Mesenchymal stem cell (in vitro differentiated cells and primary cell): ENCODE measurements at regions not wholly inside any gene's neighbourhood (a gene's known extent, or its start where the extent isn't known, plus 50 kb on each side); places are given as distances from the start of the nearest gene placed in this dataset.

Experiments used
- DNase-seq: peaks from one replicate; pipeline ENCODE4 v3.0.0-alpha.2; 2013
- H2AFZ ChIP-seq: one replicate; pipeline ENCODE4 v1.6.1; 2013; ENCODE audit warnings: low read depth, mild to moderate bottlenecking, control low read depth, inconsistent platforms, low read length, moderate library complexity
- H2AK5ac ChIP-seq: 2 replicates; pipeline ENCODE4 v1.6.1; 2013; ENCODE audit warnings: low read length, moderate library complexity, mild to moderate bottlenecking, inconsistent platforms; ENCODE audit not compliant: severe bottlenecking
- H2BK120ac ChIP-seq: one replicate; pipeline ENCODE4 v1.6.1; 2013; ENCODE audit warnings: low read depth, mild to moderate bottlenecking, inconsistent platforms, low read length, moderate library complexity
- H2BK12ac ChIP-seq, 2 experiments: one replicate each; pipeline ENCODE4 v1.6.1; 2013; ENCODE audit warnings: inconsistent platforms in 2 of 2, low read length in 2 of 2, mild to moderate bottlenecking in 2 of 2, moderate library complexity in 2 of 2, control low read depth in 1 of 2
- H2BK15ac ChIP-seq: one replicate; pipeline ENCODE4 v1.6.1; 2013; ENCODE audit warnings: mild to moderate bottlenecking, low read depth, inconsistent platforms; ENCODE audit not compliant: poor library complexity, severe bottlenecking
- H2BK5ac ChIP-seq: 2 replicates; pipeline ENCODE4 v1.6.1; 2013; ENCODE audit warnings: low read depth, mild to moderate bottlenecking, low read length, control low read depth, inconsistent platforms; ENCODE audit not compliant: poor library complexity, severe bottlenecking
- H3K14ac ChIP-seq, 2 experiments: one replicate each; pipeline ENCODE4 v1.6.1; 2013; ENCODE audit warnings: inconsistent platforms in 2 of 2, low read length in 2 of 2, control low read depth in 1 of 2, mild to moderate bottlenecking in 1 of 2, moderate library complexity in 1 of 2
- H3K18ac ChIP-seq, 2 experiments: one replicate each; pipeline ENCODE4 v1.6.1; 2013; ENCODE audit warnings: inconsistent platforms in 2 of 2, low read length in 2 of 2, control low read depth in 1 of 2, low read depth in 1 of 2, mild to moderate bottlenecking in 1 of 2
- H3K23ac ChIP-seq, 2 experiments: one replicate each; pipeline ENCODE4 v1.6.1; 2013; ENCODE audit warnings: inconsistent platforms in 2 of 2, low read length in 2 of 2, mild to moderate bottlenecking in 2 of 2, moderate library complexity in 2 of 2, control low read depth in 1 of 2
- H3K27ac ChIP-seq: 2 replicates; pipeline ENCODE4 v1.5.1; 2013; ENCODE audit warnings: mild to moderate bottlenecking, moderate library complexity, low read length, control low read depth, inconsistent platforms; ENCODE audit not compliant: poor library complexity, severe bottlenecking
- H3K27me3 ChIP-seq, 2 experiments: 2 replicates each; pipeline versions ENCODE4 v1.6.1 to v1.7.0; 2013; ENCODE audit warnings: low read length in 2 of 2, mild to moderate bottlenecking in 2 of 2, moderate library complexity in 2 of 2, control low read depth in 1 of 2, inconsistent platforms in 1 of 2; ENCODE audit not compliant: control insufficient read depth in 1 of 2, insufficient read depth in 1 of 2
- H3K36me3 ChIP-seq, 2 experiments: 2 replicates each; pipeline versions ENCODE4 v1.6.1 to v1.7.0; 2013; ENCODE audit warnings: low read length in 2 of 2, control low read depth in 1 of 2, inconsistent platforms in 1 of 2, low read depth in 1 of 2, mild to moderate bottlenecking in 1 of 2; ENCODE audit not compliant: insufficient read depth in 2 of 2, control insufficient read depth in 1 of 2
- H3K4ac ChIP-seq, 2 experiments: one replicate each; pipeline ENCODE4 v1.6.1; 2013; ENCODE audit warnings: inconsistent platforms in 2 of 2, low read length in 2 of 2, mild to moderate bottlenecking in 2 of 2, moderate library complexity in 2 of 2, control low read depth in 1 of 2, low read depth in 1 of 2
- H3K4me1 ChIP-seq: 2 replicates; pipeline ENCODE4 v1.6.1; 2013; ENCODE audit warnings: low read depth, low read length, control low read depth; ENCODE audit not compliant: control insufficient read depth, insufficient read depth
- H3K4me2 ChIP-seq: 2 replicates; pipeline ENCODE4 v1.6.1; 2013; ENCODE audit warnings: low read length, mild to moderate bottlenecking, inconsistent platforms; ENCODE audit not compliant: poor library complexity, severe bottlenecking
- H3K4me3 ChIP-seq, 2 experiments: 2 replicates each; pipeline versions ENCODE4 v1.5.1 to v1.7.0; 2013; ENCODE audit warnings: low read length in 2 of 2, mild to moderate bottlenecking in 2 of 2, control low read depth in 1 of 2, low read depth in 1 of 2; ENCODE audit not compliant: insufficient read depth in 1 of 2
- H3K79me1 ChIP-seq: replicated peaks from 2 replicates; pipeline ENCODE4 v1.6.1; 2013; ENCODE audit warnings: mild to moderate bottlenecking, control low read depth, low read length, inconsistent platforms; ENCODE audit not compliant: poor library complexity, severe bottlenecking
- H3K9ac ChIP-seq: 2 replicates; pipeline ENCODE4 v1.7.0; 2013; ENCODE audit warnings: mild to moderate bottlenecking, low read length, moderate library complexity
- H3K9me3 ChIP-seq: 2 replicates; pipeline ENCODE4 v1.7.0; 2013; ENCODE audit warnings: mild to moderate bottlenecking, low read length; ENCODE audit not compliant: control insufficient read depth
- H4K8ac ChIP-seq: one replicate; pipeline ENCODE4 v1.6.1; 2013; ENCODE audit warnings: inconsistent platforms, mild to moderate bottlenecking, low read length, moderate library complexity
- H4K91ac ChIP-seq: one replicate; pipeline ENCODE4 v1.6.1; 2013; ENCODE audit warnings: mild to moderate bottlenecking, low read length, inconsistent platforms
- WGBS: methylation state at CpG from one replicate; pipeline ENCODE4 v1.1.7; 2013; ENCODE audit warnings: mixed read lengths; 5-methylcytosine and 5-hydroxymethylcytosine counted together

GRCh38 chr12:111189792-111190191 lies 179.1 kb downstream of the PHETA1 start:
- H3K23ac ChIP-seq, result no peak overlapping the region
- H2BK12ac ChIP-seq, result no peak overlapping the region
- no peak overlapping the region for H3K18ac ChIP-seq
- H3K27me3 ChIP-seq, result peaks cover 0 to 31% of the 10 kb centered on the region in 2 experiments
- H2BK5ac ChIP-seq, result no peak overlapping the region
- no peak overlapping the region for H3K4ac ChIP-seq
- no peak overlapping the region for H3K4me3 ChIP-seq
- H2BK15ac ChIP-seq, result no peak overlapping the region
- no peak overlapping the region for H3K4me2 ChIP-seq
- H3K9me3 ChIP-seq, result peaks cover 4% of the 10 kb centered on the region
- no peak overlapping the region for H4K91ac ChIP-seq
- H2BK120ac ChIP-seq, result no peak overlapping the region
- H2AK5ac ChIP-seq, result no peak overlapping the region
- no peak overlapping the region for H2AFZ ChIP-seq
- no peak overlapping the region for H3K27ac ChIP-seq
- no peaks in the 10 kb centered on the region for H3K4me1 ChIP-seq
- no peak overlapping the region for H4K8ac ChIP-seq
- no peak overlapping the region for H3K9ac ChIP-seq
- no peaks in the 10 kb centered on the region for H3K79me1 ChIP-seq
- 67% methylated on average over 2 of the region's 3 CpGs for WGBS
- no peak for DNase-seq
- no peak overlapping the region for H3K14ac ChIP-seq
- no peaks in the 10 kb centered on the region for H3K36me3 ChIP-seq

- H2AFZ ChIP-seq, result no peak overlapping the region
- H3K27me3 ChIP-seq, result peaks cover 0 to 23% of the 10 kb centered on the region in 2 experiments
- no peak overlapping the region for H3K4me2 ChIP-seq
- no peak overlapping the region for H4K8ac ChIP-seq
- no peak overlapping the region for H2AK5ac ChIP-seq
- H3K9ac ChIP-seq, result no peak overlapping the region
- H3K4ac ChIP-seq, result no peak overlapping the region
- no peaks in the 10 kb centered on the region for H3K36me3 ChIP-seq
- no peaks in the 10 kb centered on the region for H3K4me1 ChIP-seq
- no peak overlapping the region for H3K14ac ChIP-seq
- no peak overlapping the region for H2BK120ac ChIP-seq
- H3K23ac ChIP-seq, result no peak overlapping the region
- no peak overlapping the region for H2BK5ac ChIP-seq
- no peak overlapping the region for H4K91ac ChIP-seq
- no peak overlapping the region for H3K27ac ChIP-seq
- no peak overlapping the region for H2BK12ac ChIP-seq
- H3K4me3 ChIP-seq, result no peak overlapping the region
- H3K18ac ChIP-seq, result no peak overlapping the region
- no peak overlapping the region for H2BK15ac ChIP-seq
- no peaks in the 10 kb centered on the region for H3K79me1 ChIP-seq
- 84% methylated on average over 8 of the region's 8 CpGs for WGBS
- H3K9me3 ChIP-seq, result peaks cover 4% of the 10 kb centered on the region
- no peak for DNase-seq
Measured at GRCh38 chr12:111188436-111188835, 180.5 kb downstream of the PHETA1 start.

GRCh38 chr12:111186347-111186746 lies 182.5 kb downstream of the PHETA1 start:
- Histone ChIP-seq H3K14ac (no peak overlapping the region), H3K27ac (no peak overlapping the region), H3K79me1 (no peaks in the 10 kb centered on the region), H3K18ac (no peak overlapping the region), H3K4me1 (no peaks in the 10 kb centered on the region), H2BK12ac (no peak overlapping the region), H3K27me3 (peaks cover 4 to 37% of the 10 kb centered on the region in 2 experiments), H4K8ac (no peak overlapping the region), H2AK5ac (no peak overlapping the region), H3K4ac (no peak overlapping the region), H3K9me3 (peaks cover 4% of the 10 kb centered on the region), H3K4me2 (no peak overlapping the region), H4K91ac (no peak overlapping the region), H2BK5ac (no peak overlapping the region), H3K4me3 (no peak overlapping the region), H2BK15ac (no peak overlapping the region), H3K23ac (no peak overlapping the region), H2AFZ (no peak overlapping the region), H3K36me3 (no peaks in the 10 kb centered on the region), H3K9ac (no peak overlapping the region), H2BK120ac (no peak overlapping the region)
- WGBS, result 86% methylated on average over 16 of the region's 17 CpGs
- no peak for DNase-seq

- Histone ChIP-seq H3K18ac (no peak overlapping the region), H3K4ac (no peak overlapping the region), H3K23ac (no peak overlapping the region), H2AFZ (no peak overlapping the region), H2BK120ac (no peak overlapping the region), H4K8ac (no peak overlapping the region), H2AK5ac (no peak overlapping the region), H3K4me3 (no peak overlapping the region), H3K79me1 (no peaks in the 10 kb centered on the region), H2BK5ac (no peak overlapping the region), H3K27ac (no peak overlapping the region), H4K91ac (no peak overlapping the region), H3K9ac (no peak overlapping the region), H3K14ac (no peak overlapping the region), H3K36me3 (no peaks in the 10 kb centered on the region), H3K9me3 (peaks cover 4% of the 10 kb centered on the region), H3K4me2 (no peak overlapping the region), H3K4me1 (no peaks in the 10 kb centered on the region), H2BK12ac (no peak overlapping the region), H3K27me3 (peaks cover 4 to 41% of the 10 kb centered on the region in 2 experiments), H2BK15ac (no peak overlapping the region)
- 81% methylated on average over 5 of the region's 6 CpGs for WGBS
- DNase-seq, result no peak
Measured at GRCh38 chr12:111185889-111186227, 183.0 kb downstream of the PHETA1 start.
